ENCODE measurements at regions not wholly inside any gene's neighbourhood (a gene's known extent, or its start where the extent isn't known, plus 50 kb on each side); places are given as distances from the start of the nearest gene placed in this dataset.

GRCh38 chr11:13214276-13214675 is 63.3 kb upstream of the BMAL1 start:
- Histone ChIP-seq H3K4me2 (ENCODE audit: low read length) (peak overlapping the region; percentile 42), H3K9ac (ENCODE audit: low read length) (peak overlapping the region; percentile 58), H3K9me2 (replicated peaks; ENCODE audit: low read length) (no peaks in the 10 kb centered on the region), H3K27ac (ENCODE audit: low read length) (peak overlapping the region; percentile 99), H3K79me2 (ENCODE audit: low read length) (no peaks in the 10 kb centered on the region), H2AFZ (ENCODE audit: low read length) (no peak overlapping the region), H3F3A (ENCODE audit: low read length, unreplicated experiment) (peaks cover 7% of the 10 kb centered on the region), H3K36me3 (ENCODE audit: low read depth, low read length) (no peaks in the 10 kb centered on the region), H3K4me1 (ENCODE audit: insufficient read depth, low read length) (peaks cover 42% of the 10 kb centered on the region), H3K4me3 (ENCODE audit: low read length) (no peak overlapping the region), H3K27me3 (ENCODE audit: low read length) (no peaks in the 10 kb centered on the region), H3K9me3 (ENCODE audit: low read length) (no peaks in the 10 kb centered on the region), H4K20me1 (ENCODE audit: low read length) (no peaks in the 10 kb centered on the region)
- no peak for DNase-seq
- ATAC-seq, result no peak
- no TSS peak for BruUV-seq (replicated peaks)
- intact Hi-C loops (cut with micrococcal nuclease), result no loop called here
- TF ChIP-seq EZH2phosphoT487 (IDR thresholded peaks at IDR 0.05; ENCODE audit: borderline replicate concordance, low read length) (no peak), CTCF (conservative IDR thresholded peaks at IDR 0.05; ENCODE audit: low read depth, low read length) (no peak), EZH2 (IDR thresholded peaks at IDR 0.05; ENCODE audit: low read length, unreplicated experiment) (no peak)
- ChIA-PET POLR2A (ENCODE audit: unreplicated experiment) (no interaction called here), CTCF (no interaction called here)

GRCh38 chr11:13215149-13215548 is 62.4 kb upstream of the BMAL1 start:
- TF ChIP-seq EZH2phosphoT487 (IDR thresholded peaks at IDR 0.05; ENCODE audit: borderline replicate concordance, low read length) (no peak), EZH2 (IDR thresholded peaks at IDR 0.05; ENCODE audit: low read length, unreplicated experiment) (no peak), CTCF (conservative IDR thresholded peaks at IDR 0.05; ENCODE audit: low read depth, low read length) (no peak)
- H3F3A ChIP-seq (ENCODE audit: low read length, unreplicated experiment), result peaks cover 7% of the 10 kb centered on the region
- CTCF ChIA-PET, result interaction anchor here (1.6 kb wide), 1 partner anchor 46 kb away, joined by 7 read pairs; no protein-coding TSS in a partner anchor
- H3K79me2 ChIP-seq (ENCODE audit: low read length), result no peaks in the 10 kb centered on the region
- H3K4me3 ChIP-seq (ENCODE audit: low read length), result peak overlapping the region; percentile 48; the same call in 1 of the 2 replicates
- no peaks in the 10 kb centered on the region for H3K36me3 ChIP-seq (ENCODE audit: low read depth, low read length)
- peak overlapping the region; percentile 84 for H3K4me2 ChIP-seq (ENCODE audit: low read length)
- no peak overlapping the region for H2AFZ ChIP-seq (ENCODE audit: low read length)
- ATAC-seq (peak; percentile 57), DNase-seq (peak; percentile 90)
- H4K20me1 ChIP-seq (ENCODE audit: low read length), result no peaks in the 10 kb centered on the region
- H3K4me1 ChIP-seq (ENCODE audit: insufficient read depth, low read length), result peaks cover 42% of the 10 kb centered on the region
- POLR2A ChIA-PET (ENCODE audit: unreplicated experiment), result no interaction called here
- BruUV-seq (replicated peaks), result no TSS peak
- no peaks in the 10 kb centered on the region for H3K9me3 ChIP-seq (ENCODE audit: low read length)
- no peaks in the 10 kb centered on the region for H3K9me2 ChIP-seq (replicated peaks; ENCODE audit: low read length)
- H3K9ac ChIP-seq (ENCODE audit: low read length), result peak overlapping the region; percentile 92
- no peaks in the 10 kb centered on the region for H3K27me3 ChIP-seq (ENCODE audit: low read length)
- peak overlapping the region; percentile 99 for H3K27ac ChIP-seq (ENCODE audit: low read length)
- intact Hi-C loops (cut with micrococcal nuclease), result loop anchor here (5.0 kb wide), 1 partner anchor 62 kb away; the partner anchor contains the start of gene BMAL1

GRCh38 chr11:13216019-13216710 is 61.4 kb upstream of the BMAL1 start:
- BruUV-seq (replicated peaks), result TSS peak; percentile 84
- Histone ChIP-seq H3K9me2 (replicated peaks; ENCODE audit: low read length) (no peaks in the 10 kb centered on the region), H2AFZ (ENCODE audit: low read length) (peak overlapping the region; percentile 22), H3K79me2 (ENCODE audit: low read length) (no peaks in the 10 kb centered on the region), H3K27ac (ENCODE audit: low read length) (peak overlapping the region; percentile 99), H3K9me3 (ENCODE audit: low read length) (no peaks in the 10 kb centered on the region), H3K9ac (ENCODE audit: low read length) (peak overlapping the region; percentile 92), H3K27me3 (ENCODE audit: low read length) (no peaks in the 10 kb centered on the region), H3F3A (ENCODE audit: low read length, unreplicated experiment) (peaks cover 7% of the 10 kb centered on the region), H3K4me1 (ENCODE audit: insufficient read depth, low read length) (peaks cover 42% of the 10 kb centered on the region), H3K4me2 (ENCODE audit: low read length) (peak overlapping the region; percentile 84), H3K4me3 (ENCODE audit: low read length) (peak overlapping the region; percentile 48), H4K20me1 (ENCODE audit: low read length) (no peaks in the 10 kb centered on the region), H3K36me3 (ENCODE audit: low read depth, low read length) (no peaks in the 10 kb centered on the region)
- TF ChIP-seq CTCF (conservative IDR thresholded peaks at IDR 0.05; ENCODE audit: low read depth, low read length) (no peak), EZH2 (IDR thresholded peaks at IDR 0.05; ENCODE audit: low read length, unreplicated experiment) (no peak), EZH2phosphoT487 (IDR thresholded peaks at IDR 0.05; ENCODE audit: borderline replicate concordance, low read length) (no peak)
- peak; percentile 94 for ATAC-seq
- intact Hi-C loops (cut with micrococcal nuclease), result loop anchor here (2.0 to 5.0 kb wide), 2 partner anchors 61 to 123 kb away; partner anchors contain the start of gene BMAL1
- POLR2A ChIA-PET (ENCODE audit: unreplicated experiment), result interaction anchor here (0.6 to 1.0 kb wide), 5 partner anchors 44 to 842 kb away, joined by 3 to 7 read pairs (median 4); partner anchors contain the start of gene PARVA
- peak; percentile 94 for DNase-seq
- CTCF ChIA-PET, result interaction anchor here (0.6 to 1.6 kb wide), 6 partner anchors 45 to 252 kb away, joined by 3 to 9 read pairs (median 4); no protein-coding TSS in a partner anchor

Data from PC-3 (cell line).